ENCODE measurements at regions not wholly inside any gene's neighbourhood (a gene's known extent, or its start where the extent isn't known, plus 50 kb on each side); places are given as distances from the start of the nearest gene placed in this dataset.
"Not testable (repeated sequence)": the region's sequence is repeated elsewhere in the genome, so short reads cannot be mapped to it uniquely, and the experiment has no call there.

DNA sequence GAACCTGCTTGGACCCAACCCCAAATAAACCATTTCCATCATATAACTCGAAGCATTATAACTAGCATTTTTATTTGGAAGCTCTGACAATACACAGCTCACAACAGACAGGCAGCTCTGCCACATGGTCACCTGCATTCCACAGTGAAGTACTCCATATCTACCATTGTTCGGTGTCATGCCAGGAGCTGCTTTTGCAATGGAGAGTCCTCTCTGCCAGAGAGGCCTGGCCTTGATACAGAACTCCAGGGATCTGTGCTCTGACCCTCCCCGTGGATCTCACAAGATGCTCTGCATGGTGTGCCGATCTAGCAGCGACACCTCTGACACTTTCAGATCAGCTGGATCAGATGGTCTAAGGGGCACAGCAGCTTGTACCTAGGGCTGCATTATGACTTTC is 109.6 kb downstream of the SYF2 start:
- POLR2A ChIA-PET, result no interaction called here
- DNase-seq (no peak), ATAC-seq (ENCODE audit: low read depth) (no peak)
- Mint-ChIP-seq H3K27ac (no peak overlapping the region), H3K4me1 (peaks cover 19% of the 10 kb centered on the region), H3K9me3 (no peaks in the 10 kb centered on the region), H3K36me3 (no peaks in the 10 kb centered on the region), H3K27me3 (peaks cover 14% of the 10 kb centered on the region), H3K4me3 (no peak overlapping the region)

DNA sequence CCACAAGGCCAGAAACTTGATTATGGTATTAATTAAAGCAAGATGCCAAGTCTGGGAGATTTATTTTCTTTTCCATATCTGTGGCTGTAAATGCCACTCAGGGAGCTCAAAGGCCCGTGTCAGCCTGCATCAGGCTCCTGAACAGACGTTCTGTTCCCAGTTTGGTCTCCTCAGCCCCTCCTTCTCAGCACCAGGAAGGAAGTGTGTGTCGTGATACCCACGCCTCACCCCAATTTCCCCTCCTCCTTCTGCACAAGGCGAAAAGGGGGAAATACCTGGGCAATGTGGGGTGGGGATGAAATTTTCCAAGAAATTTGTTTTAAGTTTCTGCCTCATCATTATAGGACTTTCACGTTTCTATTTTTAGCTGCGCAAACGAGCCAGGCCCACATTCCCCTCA is 112.0 kb downstream of the SYF2 start:
- POLR2A ChIA-PET, result no interaction called here
- DNase-seq, result no peak
- no peak for ATAC-seq (ENCODE audit: low read depth)
- H3K9me3 Mint-ChIP-seq, result peaks cover 3% of the 10 kb centered on the region
- H3K36me3 Mint-ChIP-seq, result peaks cover 4% of the 10 kb centered on the region
- H3K27me3 Mint-ChIP-seq, result peaks cover 11% of the 10 kb centered on the region
- H3K4me1 Mint-ChIP-seq, result peaks cover 24% of the 10 kb centered on the region
- H3K4me3 Mint-ChIP-seq, result peak overlapping the region; percentile 57
- H3K27ac Mint-ChIP-seq, result peak overlapping the region; percentile 69

DNA sequence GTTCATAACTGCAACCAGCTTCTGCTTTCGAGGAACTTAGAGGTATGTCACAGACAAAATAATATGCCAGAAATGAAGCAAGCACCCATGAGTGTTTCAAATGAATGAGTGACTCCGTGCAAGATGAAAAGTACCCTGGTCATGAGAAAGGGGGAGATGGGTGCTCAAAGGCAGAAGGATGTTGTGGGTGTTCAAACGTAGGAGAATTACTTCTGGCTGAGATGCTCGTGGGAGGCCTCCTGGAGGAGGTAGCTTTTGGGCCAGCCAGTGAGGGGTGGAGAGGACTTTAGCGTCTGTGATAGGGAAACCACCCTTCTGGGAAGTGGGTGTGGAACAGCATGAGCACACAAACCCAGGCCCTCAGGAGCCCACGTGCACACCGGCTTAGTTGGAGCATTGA is 113.8 kb downstream of the SYF2 start:
- peaks cover 9% of the 10 kb centered on the region for H3K27me3 Mint-ChIP-seq
- peaks cover 4% of the 10 kb centered on the region for H3K36me3 Mint-ChIP-seq
- DNase-seq, result no peak
- ATAC-seq (ENCODE audit: low read depth), result no peak
- H3K9me3 Mint-ChIP-seq, result peaks cover 3% of the 10 kb centered on the region
- H3K4me1 Mint-ChIP-seq, result peaks cover 28% of the 10 kb centered on the region
- POLR2A ChIA-PET, result no interaction called here
- H3K27ac Mint-ChIP-seq, result peak overlapping the region; percentile 12
- H3K4me3 Mint-ChIP-seq, result no peak overlapping the region

DNA sequence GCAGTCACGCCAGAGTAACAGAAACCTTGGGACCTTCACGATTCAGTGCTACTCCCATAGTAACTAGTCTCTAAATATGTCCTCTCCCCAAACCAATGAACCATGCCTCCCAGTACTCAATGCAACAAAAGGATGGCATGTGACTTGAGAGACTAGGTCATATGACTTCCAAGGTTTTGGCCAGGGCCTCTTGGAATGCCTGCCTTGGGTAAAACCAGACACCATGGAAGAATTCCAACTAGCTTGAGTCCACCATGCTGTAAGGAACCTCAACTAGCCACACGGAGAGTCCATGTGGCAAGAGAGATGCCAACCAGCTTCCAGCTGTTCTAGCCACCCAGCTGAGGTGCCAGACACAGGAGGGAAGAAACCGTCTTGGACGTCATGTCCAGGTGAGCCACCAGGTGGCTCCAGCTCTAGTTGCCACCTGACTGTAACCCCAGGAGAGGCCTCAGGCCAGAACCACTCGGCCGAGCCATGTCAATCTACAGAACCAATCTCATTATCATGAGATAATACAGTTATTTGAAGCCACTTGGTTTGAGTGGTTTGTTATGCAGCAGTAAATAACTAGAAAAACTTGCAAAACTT is 115.0 kb downstream of the SYF2 start:
- peaks cover 9% of the 10 kb centered on the region for H3K27me3 Mint-ChIP-seq
- H3K36me3 Mint-ChIP-seq, result peaks cover 4% of the 10 kb centered on the region
- no peak overlapping the region for H3K27ac Mint-ChIP-seq
- peaks cover 28% of the 10 kb centered on the region for H3K4me1 Mint-ChIP-seq
- H3K4me3 Mint-ChIP-seq, result no peak overlapping the region
- no peak for DNase-seq
- peaks cover 5% of the 10 kb centered on the region for H3K9me3 Mint-ChIP-seq
- POLR2A ChIA-PET, result no interaction called here
- no peak for ATAC-seq (ENCODE audit: low read depth)

DNA sequence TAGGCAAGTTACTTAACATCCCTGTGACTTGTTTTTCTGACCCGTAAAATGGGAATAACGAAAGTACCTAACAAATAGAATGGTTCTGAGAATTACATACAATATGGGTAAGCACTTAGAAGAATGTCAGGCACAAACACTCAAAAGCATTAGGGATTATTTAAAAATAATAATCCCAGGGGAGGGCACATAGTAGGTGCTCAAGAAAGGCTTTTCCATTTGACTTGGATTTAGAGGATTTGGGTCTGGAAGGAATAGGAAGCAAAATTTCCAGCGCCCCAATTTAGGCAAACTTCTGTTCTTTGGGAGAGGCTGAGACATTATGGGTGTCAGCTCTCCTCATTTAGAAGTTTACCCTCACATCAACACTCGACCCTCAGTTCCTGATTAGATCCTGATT is 115.5 kb downstream of the SYF2 start:
- H3K27me3 Mint-ChIP-seq, result peaks cover 9% of the 10 kb centered on the region
- POLR2A ChIA-PET, result no interaction called here
- H3K9me3 Mint-ChIP-seq, result peaks cover 5% of the 10 kb centered on the region
- ATAC-seq (ENCODE audit: low read depth) (no peak), DNase-seq (no peak)
- H3K27ac Mint-ChIP-seq, result no peak overlapping the region
- no peak overlapping the region for H3K4me3 Mint-ChIP-seq
- H3K4me1 Mint-ChIP-seq, result peaks cover 28% of the 10 kb centered on the region
- peaks cover 4% of the 10 kb centered on the region for H3K36me3 Mint-ChIP-seq

DNA sequence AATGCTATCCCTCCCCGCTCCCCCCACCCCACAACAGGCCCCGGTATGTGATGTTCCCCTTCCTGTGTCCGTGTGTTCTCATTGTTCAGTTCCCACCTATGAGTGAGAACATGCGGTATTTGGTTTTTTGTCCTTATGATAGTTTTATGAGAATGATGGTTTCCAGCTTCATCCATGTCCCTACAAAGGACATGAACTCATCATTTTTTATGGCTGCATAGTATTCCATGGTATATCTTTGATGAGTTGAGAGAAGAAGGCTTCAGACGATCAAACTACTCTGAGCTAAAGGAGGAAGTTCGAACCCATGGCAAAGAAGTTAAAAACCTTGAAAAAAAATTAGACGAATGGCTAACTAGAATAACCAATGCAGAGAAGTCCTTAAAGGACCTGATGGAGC is 116.2 kb downstream of the SYF2 start:
- POLR2A ChIA-PET; H3K36me3 Mint-ChIP-seq; ATAC-seq (ENCODE audit: low read depth); H3K27ac Mint-ChIP-seq; H3K9me3 Mint-ChIP-seq; DNase-seq; H3K27me3 Mint-ChIP-seq; H3K4me3 Mint-ChIP-seq: not testable (repeated sequence)
- peaks cover 28% of the 10 kb centered on the region for H3K4me1 Mint-ChIP-seq

DNA sequence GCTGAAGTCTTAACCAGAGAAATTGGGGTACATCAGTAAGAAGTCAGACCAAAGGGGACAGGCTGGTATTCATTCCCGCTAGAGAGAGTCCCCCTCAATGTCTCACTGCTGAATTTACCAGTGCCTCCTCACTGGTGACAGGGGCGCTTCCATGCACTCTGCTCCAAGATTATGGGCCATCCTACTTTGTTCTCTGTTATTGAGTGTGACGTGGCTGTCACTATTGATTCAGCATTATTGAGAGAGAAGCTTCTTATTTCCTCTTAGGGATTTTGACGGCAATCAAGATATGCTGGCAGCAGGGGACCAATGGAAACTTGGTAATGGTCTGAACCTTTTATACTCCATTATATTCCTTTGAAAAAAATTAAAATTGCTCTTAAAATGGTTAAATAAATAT is 118.6 kb downstream of the SYF2 start:
- no peak for DNase-seq
- ATAC-seq (ENCODE audit: low read depth), result no peak
- Mint-ChIP-seq H3K9me3 (peaks cover 13% of the 10 kb centered on the region), H3K4me1 (peaks cover 21% of the 10 kb centered on the region), H3K27me3 (peaks cover 9% of the 10 kb centered on the region), H3K36me3 (peaks cover 14% of the 10 kb centered on the region), H3K27ac (no peak overlapping the region), H3K4me3 (no peak overlapping the region)
- POLR2A ChIA-PET, result no interaction called here

DNA sequence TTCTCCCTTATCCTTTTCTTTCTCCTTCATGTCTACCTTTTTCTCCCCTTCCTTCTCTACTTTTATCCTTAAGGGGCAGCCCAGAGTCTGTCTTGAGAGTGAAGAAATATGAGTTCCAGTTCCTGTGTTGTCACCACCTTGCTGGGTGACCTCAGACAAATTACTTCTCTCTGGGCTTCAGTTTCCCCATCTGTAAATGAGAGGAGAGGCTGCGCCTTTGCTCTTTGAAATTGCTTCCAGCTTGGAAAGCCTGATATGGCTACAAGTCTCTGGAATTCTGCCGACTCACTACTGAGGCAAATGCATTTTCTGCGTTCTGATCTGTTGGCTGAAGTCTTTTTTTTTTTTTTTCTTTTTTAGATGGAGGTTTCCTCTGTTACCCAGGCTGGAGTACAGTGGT is 119.2 kb downstream of the SYF2 start:
- Mint-ChIP-seq H3K27me3 (peaks cover 9% of the 10 kb centered on the region), H3K36me3 (peaks cover 19% of the 10 kb centered on the region), H3K27ac (no peak overlapping the region), H3K9me3 (peaks cover 16% of the 10 kb centered on the region), H3K4me3 (no peak overlapping the region), H3K4me1 (peaks cover 17% of the 10 kb centered on the region)
- ATAC-seq (ENCODE audit: low read depth), result no peak
- POLR2A ChIA-PET, result no interaction called here
- no peak for DNase-seq

DNA sequence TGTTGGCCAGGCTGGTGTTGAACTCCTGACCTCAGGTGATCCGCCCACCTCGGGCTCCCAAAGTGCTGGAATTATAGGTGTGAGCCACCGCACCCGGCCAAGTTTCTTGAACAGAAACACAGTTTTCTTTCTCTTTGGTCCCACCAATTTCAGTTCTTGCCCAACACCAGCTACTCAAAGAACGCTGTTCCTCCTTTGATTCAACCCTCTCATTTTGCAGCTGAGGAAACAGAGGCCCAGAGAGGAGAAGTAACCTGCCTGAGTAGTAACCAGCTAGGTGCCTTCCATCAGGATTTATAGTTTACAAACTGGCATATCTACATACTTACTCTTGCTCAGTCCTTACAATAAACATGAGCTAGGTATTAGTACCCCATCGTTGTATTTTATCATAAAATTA is 119.9 kb downstream of the SYF2 start:
- H3K27ac Mint-ChIP-seq, result no peak overlapping the region
- H3K4me3 Mint-ChIP-seq, result no peak overlapping the region
- peaks cover 9% of the 10 kb centered on the region for H3K27me3 Mint-ChIP-seq
- H3K9me3 Mint-ChIP-seq, result peaks cover 16% of the 10 kb centered on the region
- ATAC-seq (ENCODE audit: low read depth), result no peak
- H3K36me3 Mint-ChIP-seq, result peaks cover 19% of the 10 kb centered on the region
- peaks cover 17% of the 10 kb centered on the region for H3K4me1 Mint-ChIP-seq
- no peak for DNase-seq
- POLR2A ChIA-PET, result no interaction called here

DNA sequence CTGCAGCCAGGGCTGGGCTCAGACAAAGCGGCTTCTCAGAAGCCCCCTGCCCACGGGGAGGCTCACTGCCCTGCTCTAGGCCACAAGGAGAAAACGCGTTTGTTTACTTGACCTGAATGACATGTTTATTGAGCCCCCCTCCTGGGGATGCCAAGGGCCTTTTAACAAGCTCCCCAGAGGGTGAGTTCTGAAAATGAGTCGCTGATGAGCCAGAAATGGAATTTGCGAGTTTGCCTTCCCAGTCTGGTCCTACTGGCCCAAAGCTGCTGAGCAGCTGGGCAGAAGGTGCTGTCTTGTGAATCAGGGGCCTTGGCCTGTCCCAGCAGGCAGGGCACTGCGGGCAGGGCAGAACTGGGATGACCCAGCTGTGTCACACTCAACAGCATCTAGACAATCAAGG is 120.6 kb downstream of the SYF2 start:
- Mint-ChIP-seq H3K4me1 (peaks cover 19% of the 10 kb centered on the region), H3K27ac (no peak overlapping the region), H3K9me3 (peaks cover 16% of the 10 kb centered on the region), H3K27me3 (peaks cover 9% of the 10 kb centered on the region), H3K4me3 (no peak overlapping the region), H3K36me3 (peaks cover 19% of the 10 kb centered on the region)
- POLR2A ChIA-PET, result no interaction called here
- DNase-seq, result no peak
- ATAC-seq (ENCODE audit: low read depth), result no peak

DNA sequence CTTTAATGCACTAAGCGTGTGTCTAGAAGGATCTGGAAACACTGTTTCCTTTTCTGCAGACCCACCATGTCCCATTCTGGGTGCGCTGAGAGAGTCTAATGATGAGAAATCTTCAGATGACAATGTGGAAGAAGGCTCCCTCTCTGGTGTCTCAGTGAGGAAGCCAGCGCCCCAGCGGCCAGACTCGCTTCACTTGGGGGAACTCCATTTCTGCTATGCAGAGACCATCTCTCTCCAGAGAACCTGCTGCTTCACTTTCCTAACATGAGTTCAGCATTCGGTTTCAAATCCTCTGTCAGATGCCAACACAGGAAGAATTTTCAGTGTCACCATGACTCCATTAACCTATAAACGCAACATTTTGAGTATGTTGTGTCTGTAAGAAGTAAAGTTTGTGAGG is 121.8 kb downstream of the SYF2 start:
- peaks cover 27% of the 10 kb centered on the region for H3K4me1 Mint-ChIP-seq
- H3K9me3 Mint-ChIP-seq, result peaks cover 12% of the 10 kb centered on the region
- no peak overlapping the region for H3K4me3 Mint-ChIP-seq
- DNase-seq, result no peak
- POLR2A ChIA-PET, result no interaction called here
- no peak for ATAC-seq (ENCODE audit: low read depth)
- H3K36me3 Mint-ChIP-seq, result peaks cover 17% of the 10 kb centered on the region
- no peak overlapping the region for H3K27ac Mint-ChIP-seq
- peaks cover 6% of the 10 kb centered on the region for H3K27me3 Mint-ChIP-seq

DNA sequence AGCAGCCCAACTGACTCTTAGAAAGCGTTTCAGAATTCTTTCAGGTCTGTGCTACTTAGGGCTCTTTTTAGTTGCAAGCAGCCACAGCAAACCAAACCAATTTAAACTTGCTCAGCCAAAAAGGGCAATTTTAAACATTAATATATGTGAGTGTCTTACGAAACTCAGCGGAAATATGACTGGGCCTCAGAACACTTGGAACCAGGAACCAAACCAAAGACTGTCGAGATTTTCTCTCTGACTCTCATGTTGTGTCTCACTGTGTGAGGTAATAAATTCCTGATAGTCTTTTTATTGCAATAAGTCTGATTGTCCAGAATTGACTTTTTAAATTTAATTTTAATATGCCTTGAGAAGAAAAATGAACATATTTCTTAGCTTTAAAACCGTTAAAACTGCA is 122.3 kb downstream of the SYF2 start:
- H3K9me3 Mint-ChIP-seq, result peaks cover 12% of the 10 kb centered on the region
- no peak for ATAC-seq (ENCODE audit: low read depth)
- H3K4me3 Mint-ChIP-seq, result no peak overlapping the region
- peaks cover 2% of the 10 kb centered on the region for H3K27me3 Mint-ChIP-seq
- no peak overlapping the region for H3K27ac Mint-ChIP-seq
- DNase-seq, result no peak
- POLR2A ChIA-PET, result no interaction called here
- peaks cover 15% of the 10 kb centered on the region for H3K36me3 Mint-ChIP-seq
- H3K4me1 Mint-ChIP-seq, result peaks cover 26% of the 10 kb centered on the region

DNA sequence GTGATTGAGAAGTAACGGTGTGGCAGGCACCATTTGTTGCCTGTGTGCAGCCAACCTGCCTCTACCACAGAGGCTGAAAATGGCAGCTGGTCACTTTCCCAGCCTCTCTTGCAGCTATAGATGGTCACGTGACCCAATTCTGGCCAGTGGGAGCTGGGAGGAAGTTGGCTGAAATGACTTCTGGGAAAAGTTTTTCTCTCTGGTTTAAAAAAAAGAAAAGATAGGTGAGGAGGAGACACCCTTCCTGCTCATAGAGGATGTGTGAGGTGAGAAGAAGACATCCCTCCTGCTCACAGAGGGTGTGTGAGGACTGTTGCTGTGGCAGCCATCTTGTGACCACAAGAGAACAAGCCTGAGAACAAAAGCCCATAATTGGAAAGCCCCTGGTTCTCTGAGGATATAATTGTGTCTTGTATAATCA is 122.8 kb downstream of the SYF2 start:
- ATAC-seq (ENCODE audit: low read depth) (peak; percentile 74), DNase-seq (no peak)
- H3K27ac Mint-ChIP-seq, result peak overlapping the region; percentile 73
- H3K4me3 Mint-ChIP-seq, result no peak overlapping the region
- peaks cover 28% of the 10 kb centered on the region for H3K4me1 Mint-ChIP-seq
- POLR2A ChIA-PET, result no interaction called here
- H3K36me3 Mint-ChIP-seq, result peaks cover 15% of the 10 kb centered on the region
- peaks cover 2% of the 10 kb centered on the region for H3K27me3 Mint-ChIP-seq
- peaks cover 12% of the 10 kb centered on the region for H3K9me3 Mint-ChIP-seq

DNA sequence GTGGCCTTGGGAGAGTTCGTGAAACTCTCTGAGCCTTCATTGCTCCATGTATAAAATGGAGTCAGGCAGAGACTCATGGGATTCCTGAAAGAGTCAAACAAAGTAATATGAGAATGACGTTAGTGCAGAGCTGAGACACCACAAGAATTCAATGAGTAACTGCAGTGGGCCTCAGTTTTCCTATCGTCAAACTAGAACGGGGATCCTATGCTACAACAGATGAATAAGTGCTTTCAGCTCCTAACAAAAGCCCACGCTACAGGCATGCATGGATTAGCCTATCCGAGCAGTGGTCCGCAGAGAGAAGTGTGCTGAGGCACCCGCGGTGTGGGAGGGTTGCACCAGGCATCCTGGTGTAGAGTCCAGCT is 124.7 kb downstream of the SYF2 start:
- ATAC-seq (ENCODE audit: low read depth) (no peak), DNase-seq (no peak)
- Mint-ChIP-seq H3K4me3 (no peak overlapping the region), H3K27ac (no peak overlapping the region), H3K9me3 (peaks cover 11% of the 10 kb centered on the region), H3K36me3 (peaks cover 15% of the 10 kb centered on the region), H3K4me1 (peaks cover 35% of the 10 kb centered on the region), H3K27me3 (no peaks in the 10 kb centered on the region)
- POLR2A ChIA-PET, result no interaction called here

Data from activated naive CD8-positive, alpha-beta T cell treated with anti-CD3 and anti-CD28 coated beads, Interleukin-2, amount 10 ng/mL, durations not matched to agents 7 days and 5 days (primary cell).